Fibroblast of lung (primary cell): ENCODE measurements at regions not wholly inside any gene's neighbourhood (a gene's known extent, or its start where the extent isn't known, plus 50 kb on each side); places are given as distances from the start of the nearest gene placed in this dataset.

Experiments used
- CTCF ChIP-seq, 2 donors: IDR thresholded peaks in 1 of 2; conservative IDR thresholded peaks in 1 of 2; 1 replicate in 1 of 2; 2 replicates in 1 of 2; pipeline ENCODE4 v1.5.1; 2011 to 2012; ENCODE audit warnings: low read length in 2 of 2, control low read depth in 1 of 2, inconsistent platforms in 1 of 2, low read depth in 1 of 2, mild to moderate bottlenecking in 1 of 2
- EZH2 ChIP-seq: IDR thresholded peaks from 2 replicates; pipeline ENCODE4 v1.5.1; 2012; ENCODE audit warnings: low read length, control low read depth, mild to moderate bottlenecking; ENCODE audit errors: missing control alignments

GRCh38 chr1:29961293-29962059, 725.2 kb downstream of the PTPRU start:
- no peak for TF ChIP-seq CTCF (conservative IDR thresholded peaks at IDR 0.05 in 1 of 2, IDR thresholded peaks at IDR 0.05 in 1 of 2; ENCODE audit: low read depth in 1 of 2, low read length in 2 of 2)
- TF ChIP-seq EZH2, result no peak
